Uterus (tissue), 2 donors: ENCODE measurements at regions not wholly inside any gene's neighbourhood (a gene's known extent, or its start where the extent isn't known, plus 50 kb on each side); places are given as distances from the start of the nearest gene placed in this dataset.

ENCODE experiments used
- CTCF ChIP-seq, 4 experiments: fragments of 200-600 bp in 2 of 4; fragments of 450-650 bp in 2 of 4; sonication (generic) in 2 of 4; IDR thresholded peaks; one replicate each; pipeline ENCODE4 v1.5.1; 2016 to 2019; ENCODE audit warnings: antibody characterized with exemption in 4 of 4, mild to moderate bottlenecking in 2 of 4, moderate library complexity in 1 of 4
- POLR2A ChIP-seq, 2 donors: fragments of 450-650 bp; IDR thresholded peaks; one replicate each; pipeline ENCODE4 v1.6.1; 2016; ENCODE audit warnings: antibody characterized with exemption in 2 of 2, mild to moderate bottlenecking in 1 of 2, moderate library complexity in 1 of 2

- no peak for TF ChIP-seq CTCF (IDR thresholded peaks at IDR 0.05)
- no peak for TF ChIP-seq POLR2A (IDR thresholded peaks at IDR 0.05)
Measured at GRCh38 chr4:178448372-178449035, 1006.3 kb upstream of the AGA start.
